GM19467 (cell line): ENCODE measurements at regions not wholly inside any gene's neighbourhood (a gene's known extent, or its start where the extent isn't known, plus 50 kb on each side); places are given as distances from the start of the nearest gene placed in this dataset.
"Not testable (repeated sequence)": the region's sequence is repeated elsewhere in the genome, so short reads cannot be mapped to it uniquely, and the experiment has no call there.

Experiments used
- ATAC-seq: cut with Tn5 transposase; IDR thresholded peaks from one replicate; pipeline ENCODE4 v1.9.1; 2021; ENCODE audit warnings: mild to moderate bottlenecking, moderate library complexity; ENCODE audit not compliant: unreplicated experiment

- no peak for ATAC-seq
Measured at GRCh38 chr9:83140061-83140460, 77.1 kb upstream of the RASEF start.

- no peak for ATAC-seq
Measured at GRCh38 chr9:83138422-83139135, 75.6 kb upstream of the RASEF start.

- ATAC-seq, result no peak
Measured at GRCh38 chr9:83133316-83133715, 70.4 kb upstream of the RASEF start.

- ATAC-seq, result no peak
Measured at GRCh38 chr9:83132768-83133167, 69.8 kb upstream of the RASEF start.

- no peak for ATAC-seq
Measured at GRCh38 chr9:83130541-83130940, 67.6 kb upstream of the RASEF start.

- no peak for ATAC-seq
Measured at GRCh38 chr9:83125671-83126070, 62.7 kb upstream of the RASEF start.

GRCh38 chr9:83119873-83120272 lies 56.9 kb upstream of the RASEF start:
- no peak for ATAC-seq

GRCh38 chr9:83116026-83116425 lies 53.1 kb upstream of the RASEF start:
- ATAC-seq, result no peak

- ATAC-seq, result not testable (repeated sequence)
Measured at GRCh38 chr9:83113445-83113844, 50.5 kb upstream of the RASEF start.
